Heart left ventricle (tissue), 16 donors: ENCODE measurements at regions not wholly inside any gene's neighbourhood (a gene's known extent, or its start where the extent isn't known, plus 50 kb on each side); places are given as distances from the start of the nearest gene placed in this dataset.

Experiments used
- ATAC-seq, 4 donors: fragments of 200-7000 bp; cut with Tn5 transposase; one replicate each; pipeline ENCODE4 v1.9.1; 2020 to 2022; ENCODE audit warnings: moderate library complexity in 4 of 4, mild to moderate bottlenecking in 3 of 4, moderate number of reproducible peaks in 1 of 4
- DNase-seq, 5 donors: peaks; one replicate each; pipeline ENCODE4 v3.0.0-alpha.2; 2020
- H3K27ac ChIP-seq, 12 donors: fragments of 200-600 bp; sonication (generic) in 4 of 12; one replicate each; pipeline versions ENCODE4 v1.5.0 to v1.8.0; 2016 to 2022; ENCODE audit warnings: mild to moderate bottlenecking in 2 of 12
- H3K27me3 ChIP-seq, 9 donors: fragments of 200-600 bp; sonication (generic) in 2 of 9; one replicate each; pipeline versions ENCODE4 v1.5.1 to v1.8.0; 2016 to 2022; ENCODE audit warnings: mild to moderate bottlenecking in 3 of 9
- H3K36me3 ChIP-seq, 9 donors: fragments of 200-600 bp; sonication (generic) in 2 of 9; one replicate each; pipeline versions ENCODE4 v1.5.0 to v1.8.0; 2018 to 2022; ENCODE audit warnings: mild to moderate bottlenecking in 2 of 9
- H3K4me1 ChIP-seq, 12 donors: fragments of 200-600 bp; sonication (generic) in 4 of 12; one replicate each; pipeline versions ENCODE4 v1.5.0 to v1.8.0; 2016 to 2022; ENCODE audit warnings: mild to moderate bottlenecking in 3 of 12
- H3K4me3 ChIP-seq, 12 donors: fragments of 200-600 bp; sonication (generic) in 4 of 12; one replicate each; pipeline versions ENCODE4 v1.5.0 to v1.8.0; 2017 to 2022; ENCODE audit warnings: mild to moderate bottlenecking in 9 of 12, moderate library complexity in 4 of 12
- H3K9me3 ChIP-seq, 12 donors: fragments of 200-600 bp; sonication (generic) in 4 of 12; one replicate each; pipeline versions ENCODE4 v1.5.0 to v1.8.0; 2016 to 2022; ENCODE audit warnings: mild to moderate bottlenecking in 1 of 12
- CTCF ChIP-seq, 12 donors: fragments of 200-600 bp; sonication (generic) in 4 of 12; IDR thresholded peaks; one replicate each; pipeline versions ENCODE4 v1.5.0 to v1.8.0; 2018 to 2022; ENCODE audit warnings: antibody characterized with exemption in 12 of 12, mild to moderate bottlenecking in 5 of 12
- POLR2A ChIP-seq, 2 donors: fragments of 450-650 bp; IDR thresholded peaks; one replicate each; pipeline ENCODE4 v1.6.1; 2017; ENCODE audit warnings: antibody characterized with exemption in 2 of 2, mild to moderate bottlenecking in 2 of 2, moderate library complexity in 2 of 2
- WGBS, 4 donors: extraction: QIAGEN DNeasy Blood & Tissue Kit in 2 of 4; methylation state at CpG; one replicate each; pipeline versions ENCODE4 v1.1.5 to v1.1.7; 2013 to 2018; 5-methylcytosine and 5-hydroxymethylcytosine counted together
- intact Hi-C, 10 donors: fragments of 100-400 bp; cut with DNase I; formaldehyde crosslinking; loops; one replicate each; pipeline versions ENCODE4 v1.11.1 to v1.14.2; 2022
- donor health status: ischemic (EF 13 %, LVEDD 7.1; RV severe dilation, severe dysfunction).
- donor health status: healthy with polysubstance abuse.
- donor health status: DM: no; HTN: yes; CAD: no.
- donor health status: DM: no; HTN: no; CAD: no.
- donor health status: ischemic (EF 25% LVEDD 6.9; RV normal size, moderate dysfunction).
- donor health status: ischemic (EF 25% LVEDD 5.7; RV mildly dilated, moderate dysfunction).
- donor health status: healthy.
- donor health status: DM: yes; HTN: yes; CAD: no.
- donor health status: ischemic (EF 35%, LVEDD 5.7; RV mildly dilated, moderate dysfunction).
- donor health status: nonischemic (EF 11% LVEDD 7.7; RV severe dilation, severe dysfunction).
- donor health status: DM: yes; HTN: yes; CAD: no.
- donor health status: PGD.
- donor health status: ischemic (EF 29% LVEDD 5.4; RV normal size, mild dysfunction).
- donor health status: nonischemic (EF 23%, LVEDD 6.1; RV moderate dilation, normal function).

GRCh38 chr5:38653389-38653788 is 96.9 kb upstream of the LIFR start:
- DNase-seq (no peak), ATAC-seq (peak in 2 of 4 donors; percentile 22 to 58)
- WGBS, 4 donors = 53 to 83% (median 70%) methylated on average over 2 of the region's 2 CpGs

GRCh38 chr5:38655691-38656090 is 99.2 kb upstream of the LIFR start:
- intact Hi-C loops = loop anchor here in 1 of 10 donors (5.0 kb wide), 1 partner anchor 43 kb away; no protein-coding TSS in a partner anchor
- WGBS, 4 donors = 96 to 98% (median 98%) methylated on average over 6 of the region's 6 CpGs

More at GRCh38 chr5:38653389-38653788, 96.9 kb upstream of the LIFR start:
- H3K27ac ChIP-seq = no peak overlapping the region
- H3K36me3 ChIP-seq = no peaks in the 10 kb centered on the region
- H3K4me1 ChIP-seq = peaks cover 0 to 17% (median 4%) of the 10 kb centered on the region in 12 donors
- no peak overlapping the region for H3K4me3 ChIP-seq
- H3K9me3 ChIP-seq = no peaks in the 10 kb centered on the region
- TF ChIP-seq CTCF (IDR thresholded peaks at IDR 0.05) = no peak
- TF ChIP-seq POLR2A (IDR thresholded peaks at IDR 0.05) = no peak
- no peaks in the 10 kb centered on the region for H3K27me3 ChIP-seq
- intact Hi-C loops = loop anchor here in 2 of 10 donors (5.0 kb wide), 2 partner anchors 51 to 56 kb away; no protein-coding TSS in a partner anchor

GRCh38 chr5:38656568-38656967 is 100.1 kb upstream of the LIFR start:
- 50 to 59% (median 55%) methylated on average over 2 of the region's 2 CpGs for WGBS, 4 donors
- H3K27ac ChIP-seq = no peak overlapping the region
- no peak for DNase-seq
- peaks cover 0 to 13% (median 2%) of the 10 kb centered on the region in 12 donors for H3K4me1 ChIP-seq
- no peaks in the 10 kb centered on the region for H3K9me3 ChIP-seq
- no peak for TF ChIP-seq CTCF (IDR thresholded peaks at IDR 0.05)
- no peak for TF ChIP-seq POLR2A (IDR thresholded peaks at IDR 0.05)
- no peaks in the 10 kb centered on the region for H3K27me3 ChIP-seq
- no peaks in the 10 kb centered on the region for H3K36me3 ChIP-seq
- H3K4me3 ChIP-seq = no peak overlapping the region
- intact Hi-C loops = loop anchor here in 1 of 10 donors (5.0 kb wide), 1 partner anchor 44 kb away; no protein-coding TSS in a partner anchor
- ATAC-seq = no peak

More at GRCh38 chr5:38655691-38656090, 99.2 kb upstream of the LIFR start:
- H3K27me3 ChIP-seq = no peaks in the 10 kb centered on the region
- H3K4me3 ChIP-seq = no peak overlapping the region
- DNase-seq (no peak), ATAC-seq (no peak)
- H3K27ac ChIP-seq = no peak overlapping the region
- no peaks in the 10 kb centered on the region for H3K36me3 ChIP-seq
- no peak for TF ChIP-seq POLR2A (IDR thresholded peaks at IDR 0.05)
- TF ChIP-seq CTCF (IDR thresholded peaks at IDR 0.05) = no peak
- H3K4me1 ChIP-seq = peaks cover 0 to 15% (median 4%) of the 10 kb centered on the region in 12 donors
- H3K9me3 ChIP-seq = no peaks in the 10 kb centered on the region

GRCh38 chr5:38657020-38657419 is 100.6 kb upstream of the LIFR start:
- Histone ChIP-seq H3K4me1 (peaks cover 0 to 17% (median 3%) of the 10 kb centered on the region in 12 donors), H3K27ac (no peak overlapping the region), H3K27me3 (no peaks in the 10 kb centered on the region), H3K4me3 (no peak overlapping the region), H3K36me3 (no peaks in the 10 kb centered on the region), H3K9me3 (no peaks in the 10 kb centered on the region)
- 77 to 87% (median 80%) methylated on average over 2 of the region's 2 CpGs for WGBS, 4 donors
- no peak for ATAC-seq
- intact Hi-C loops = loop anchor here in 1 of 10 donors (5.0 kb wide), 1 partner anchor 45 kb away; no protein-coding TSS in a partner anchor
- DNase-seq = no peak
- no peak for TF ChIP-seq POLR2A (IDR thresholded peaks at IDR 0.05)
- TF ChIP-seq CTCF (IDR thresholded peaks at IDR 0.05) = no peak
